IPS DF 6.9 (cell line): ENCODE measurements at regions not wholly inside any gene's neighbourhood (a gene's known extent, or its start where the extent isn't known, plus 50 kb on each side); places are given as distances from the start of the nearest gene placed in this dataset.

Source experiments
- DNase-seq: peaks from one replicate; pipeline ENCODE4 v3.0.0-alpha.2; 2013; ENCODE audit warnings: low read depth, low spot score
- H3K27ac ChIP-seq: one replicate; pipeline ENCODE4 v1.5.1; 2013; ENCODE audit warnings: low read length, control low read depth
- H3K27me3 ChIP-seq: 2 replicates; pipeline ENCODE4 v1.6.1; 2013; ENCODE audit warnings: mild to moderate bottlenecking, low read length; ENCODE audit not compliant: control insufficient read depth, insufficient read depth
- H3K36me3 ChIP-seq: 2 replicates; pipeline ENCODE4 v1.6.1; 2013; ENCODE audit warnings: low read length; ENCODE audit not compliant: control insufficient read depth, insufficient read depth
- H3K4me1 ChIP-seq: 2 replicates; pipeline ENCODE4 v1.6.1; 2013; ENCODE audit warnings: low read length; ENCODE audit not compliant: control insufficient read depth, insufficient read depth
- H3K4me3 ChIP-seq: 2 replicates; pipeline ENCODE4 v1.5.1; 2013; ENCODE audit warnings: mild to moderate bottlenecking, low read length
- H3K9me3 ChIP-seq: 2 replicates; pipeline ENCODE4 v1.6.1; 2013; ENCODE audit warnings: low read length, inconsistent platforms; ENCODE audit not compliant: control insufficient read depth, insufficient read depth
- WGBS: extraction: QIAGEN DNeasy Blood & Tissue Kit; methylation state at CpG from one replicate; pipeline ENCODE4 v1.1.7; 2013; ENCODE audit warnings: mixed read lengths, missing lambda C conversion rate; ENCODE audit not compliant: insufficient read length, insufficient coverage; 5-methylcytosine and 5-hydroxymethylcytosine counted together

GRCh38 chr2:128466376-128466775 is 147.7 kb upstream of the HS6ST1 start:
- Histone ChIP-seq H3K4me3 (no peak overlapping the region), H3K4me1 (peaks cover 1% of the 10 kb centered on the region; the same call in 1 of the 2 replicates), H3K9me3 (peaks cover 1% of the 10 kb centered on the region; the same call in 1 of the 2 replicates), H3K36me3 (no peaks in the 10 kb centered on the region), H3K27ac (no peak overlapping the region), H3K27me3 (no peaks in the 10 kb centered on the region)
- no CpG with 5 or more reads among the region's 2 CpGs for WGBS
- no peak for DNase-seq

GRCh38 chr2:128466776-128467175 is 148.1 kb upstream of the HS6ST1 start:
- H3K4me1 ChIP-seq = peaks cover 1% of the 10 kb centered on the region; the same call in 1 of the 2 replicates
- H3K9me3 ChIP-seq = peaks cover 1% of the 10 kb centered on the region; the same call in 1 of the 2 replicates
- no peaks in the 10 kb centered on the region for H3K27me3 ChIP-seq
- H3K4me3 ChIP-seq = no peak overlapping the region
- no peak for DNase-seq
- H3K36me3 ChIP-seq = no peaks in the 10 kb centered on the region
- H3K27ac ChIP-seq = no peak overlapping the region
- WGBS = no CpG with 5 or more reads among the region's 2 CpGs

GRCh38 chr2:128467321-128467969 is 148.8 kb upstream of the HS6ST1 start:
- Histone ChIP-seq H3K4me1 (peaks cover 1% of the 10 kb centered on the region; the same call in 1 of the 2 replicates), H3K27ac (no peak overlapping the region), H3K36me3 (no peaks in the 10 kb centered on the region), H3K4me3 (no peak overlapping the region), H3K27me3 (no peaks in the 10 kb centered on the region), H3K9me3 (peaks cover 1% of the 10 kb centered on the region; the same call in 1 of the 2 replicates)
- WGBS = no CpG with 5 or more reads among the region's 10 CpGs
- no peak for DNase-seq

GRCh38 chr2:128468186-128468920 is 149.7 kb upstream of the HS6ST1 start:
- Histone ChIP-seq H3K4me1 (peaks cover 3% of the 10 kb centered on the region; the same call in 1 of the 2 replicates), H3K36me3 (no peaks in the 10 kb centered on the region), H3K9me3 (peaks cover 1% of the 10 kb centered on the region; the same call in 1 of the 2 replicates), H3K27me3 (no peaks in the 10 kb centered on the region), H3K4me3 (no peak overlapping the region), H3K27ac (no peak overlapping the region)
- no CpG with 5 or more reads among the region's 3 CpGs for WGBS
- no peak for DNase-seq

- H3K4me3 ChIP-seq = no peak overlapping the region
- no peak for DNase-seq
- H3K27ac ChIP-seq = no peak overlapping the region
- H3K27me3 ChIP-seq = no peaks in the 10 kb centered on the region
- H3K4me1 ChIP-seq = peaks cover 3% of the 10 kb centered on the region; the same call in 1 of the 2 replicates
- H3K36me3 ChIP-seq = no peaks in the 10 kb centered on the region
- WGBS = no CpG with 5 or more reads among the region's 1 CpG
- H3K9me3 ChIP-seq = peaks cover 1% of the 10 kb centered on the region; the same call in 1 of the 2 replicates
Measured at GRCh38 chr2:128469203-128469602, 150.5 kb upstream of the HS6ST1 start.

- no CpG with 5 or more reads among the region's 3 CpGs for WGBS
- Histone ChIP-seq H3K27me3 (no peaks in the 10 kb centered on the region), H3K4me3 (no peak overlapping the region), H3K4me1 (peaks cover 3% of the 10 kb centered on the region; the same call in 1 of the 2 replicates), H3K36me3 (no peaks in the 10 kb centered on the region), H3K27ac (no peak overlapping the region), H3K9me3 (peaks cover 1% of the 10 kb centered on the region; the same call in 1 of the 2 replicates)
- no peak for DNase-seq
Measured at GRCh38 chr2:128469875-128470274, 151.2 kb upstream of the HS6ST1 start.

GRCh38 chr2:128472789-128473174 is 154.1 kb upstream of the HS6ST1 start:
- Histone ChIP-seq H3K4me3 (no peak overlapping the region), H3K4me1 (peaks cover 2% of the 10 kb centered on the region; the same call in 1 of the 2 replicates), H3K27ac (no peak overlapping the region), H3K36me3 (no peaks in the 10 kb centered on the region), H3K9me3 (peaks cover 1% of the 10 kb centered on the region; the same call in 1 of the 2 replicates), H3K27me3 (no peaks in the 10 kb centered on the region)
- DNase-seq = no peak
- no CpG with 5 or more reads among the region's 5 CpGs for WGBS

- no peaks in the 10 kb centered on the region for H3K36me3 ChIP-seq
- no peak overlapping the region for H3K4me3 ChIP-seq
- WGBS = no CpG with 5 or more reads among the region's 26 CpGs
- H3K27ac ChIP-seq = no peak overlapping the region
- H3K4me1 ChIP-seq = peaks cover 2% of the 10 kb centered on the region; the same call in 1 of the 2 replicates
- DNase-seq = no peak
- no peaks in the 10 kb centered on the region for H3K27me3 ChIP-seq
- H3K9me3 ChIP-seq = peaks cover 1% of the 10 kb centered on the region; the same call in 1 of the 2 replicates
Measured at GRCh38 chr2:128473175-128474035, 154.7 kb upstream of the HS6ST1 start.

GRCh38 chr2:128474036-128474955 is 155.6 kb upstream of the HS6ST1 start:
- H3K27me3 ChIP-seq = no peaks in the 10 kb centered on the region
- no peaks in the 10 kb centered on the region for H3K36me3 ChIP-seq
- H3K4me1 ChIP-seq = peaks cover 2% of the 10 kb centered on the region; the same call in 1 of the 2 replicates
- H3K27ac ChIP-seq = no peak overlapping the region
- H3K9me3 ChIP-seq = peaks cover 1% of the 10 kb centered on the region; the same call in 1 of the 2 replicates
- WGBS = no CpG with 5 or more reads among the region's 10 CpGs
- no peak overlapping the region for H3K4me3 ChIP-seq
- no peak for DNase-seq
